C4-2B (cell line): ENCODE measurements at regions not wholly inside any gene's neighbourhood (a gene's known extent, or its start where the extent isn't known, plus 50 kb on each side); places are given as distances from the start of the nearest gene placed in this dataset.

Experiments
- CTCF ChIP-seq: fragments of 450-650 bp; conservative IDR thresholded peaks from 2 replicates; pipeline ENCODE4 v1.5.1; 2017; ENCODE audit warnings: mild to moderate bottlenecking
- ZFX ChIP-seq: fragments of 450-650 bp; IDR thresholded peaks from 2 replicates; pipeline ENCODE4 v1.6.1; 2017

GRCh38 chr1:194233069-194233468, 1046.7 kb upstream of the B3GALT2 start:
- TF ChIP-seq CTCF (no peak), ZFX (no peak)
